GM11168 (cell line): ENCODE measurements at regions not wholly inside any gene's neighbourhood (a gene's known extent, or its start where the extent isn't known, plus 50 kb on each side); places are given as distances from the start of the nearest gene placed in this dataset.
"Not testable (repeated sequence)": the region's sequence is repeated elsewhere in the genome, so short reads cannot be mapped to it uniquely, and the experiment has no call there.

Source experiments
- in situ Hi-C: fragments of 300-500 bp; cut with MboI; formaldehyde crosslinking; loops from one replicate; pipeline ENCODE4 v1.12.0; 2022; ENCODE audit warnings: low sequenced_read_pairs; ENCODE audit not compliant: unreplicated experiment

- in situ Hi-C loops = not testable (repeated sequence)
Observed at GRCh38 chr16:33009468-33009867, 184.6 kb upstream of the TP53TG3C start.

GRCh38 chr16:33027121-33027520 lies 166.9 kb upstream of the TP53TG3C start:
- in situ Hi-C loops = loop anchor here (25.0 kb wide), 1 partner anchor 940 kb away; no protein-coding TSS in a partner anchor

GRCh38 chr16:33027941-33028340 lies 166.1 kb upstream of the TP53TG3C start:
- in situ Hi-C loops = loop anchor here (25.0 kb wide), 1 partner anchor 941 kb away; no protein-coding TSS in a partner anchor

- in situ Hi-C loops = loop anchor here (25.0 kb wide), 1 partner anchor 942 kb away; no protein-coding TSS in a partner anchor
Observed at GRCh38 chr16:33028707-33029390, 165.2 kb upstream of the TP53TG3C start.

GRCh38 chr16:33048849-33049248 lies 145.2 kb upstream of the TP53TG3C start:
- in situ Hi-C loops = loop anchor here (25.0 kb wide), 1 partner anchor 962 kb away; no protein-coding TSS in a partner anchor

GRCh38 chr16:33059206-33059605 lies 134.8 kb upstream of the TP53TG3C start:
- in situ Hi-C loops = no loop called here

- in situ Hi-C loops = not testable (repeated sequence)
Observed at GRCh38 chr16:33059654-33060421, 134.2 kb upstream of the TP53TG3C start.

- in situ Hi-C loops = not testable (repeated sequence)
Observed at GRCh38 chr16:33062763-33063162, 131.3 kb upstream of the TP53TG3C start.

- in situ Hi-C loops = not testable (repeated sequence)
Observed at GRCh38 chr16:33063365-33064170, 130.5 kb upstream of the TP53TG3C start.

- in situ Hi-C loops = not testable (repeated sequence)
Observed at GRCh38 chr16:33064454-33065073, 129.5 kb upstream of the TP53TG3C start.
